Myocyte (in vitro differentiated cells): ENCODE measurements at regions not wholly inside any gene's neighbourhood (a gene's known extent, or its start where the extent isn't known, plus 50 kb on each side); places are given as distances from the start of the nearest gene placed in this dataset.
A peak's percentile ranks its signal among the peaks of the same experiment; 100 is the strongest.
"Not testable (repeated sequence)": the region's sequence is repeated elsewhere in the genome, so short reads cannot be mapped to it uniquely, and the experiment has no call there.

Source experiments
- DNase-seq: peaks from one replicate; pipeline ENCODE4 v3.0.0-alpha.2; 2012; ENCODE audit warnings: low read depth

GRCh38 chr13:27327633-27328032, 57.0 kb downstream of the RASL11A start:
- DNase-seq: no peak

- DNase-seq: no peak
Measured at GRCh38 chr13:27329210-27329609, 58.6 kb downstream of the RASL11A start.

GRCh38 chr13:27334774-27335435, 64.3 kb downstream of the RASL11A start:
- peak; percentile 69 for DNase-seq

- DNase-seq: no peak
Measured at GRCh38 chr13:27336014-27336673, 65.5 kb downstream of the RASL11A start.

GRCh38 chr13:27338207-27338606, 67.6 kb downstream of the RASL11A start:
- DNase-seq: no peak

- no peak for DNase-seq
Measured at GRCh38 chr13:27338816-27339215, 68.2 kb downstream of the RASL11A start.

GRCh38 chr13:27339299-27339698, 68.7 kb downstream of the RASL11A start:
- DNase-seq: no peak

- DNase-seq: no peak
Measured at GRCh38 chr13:27341616-27342015, 71.0 kb downstream of the RASL11A start.

GRCh38 chr13:27347211-27347772, 76.7 kb downstream of the RASL11A start:
- no peak for DNase-seq

- DNase-seq: no peak
Measured at GRCh38 chr13:27348461-27348860, 76.0 kb upstream of the GTF3A start.

- no peak for DNase-seq
Measured at GRCh38 chr13:27349458-27349857, 75.0 kb upstream of the GTF3A start.

GRCh38 chr13:27350825-27351224, 73.6 kb upstream of the GTF3A start:
- not testable (repeated sequence) for DNase-seq

- DNase-seq: no peak
Measured at GRCh38 chr13:27352698-27353097, 71.7 kb upstream of the GTF3A start.

- no peak for DNase-seq
Measured at GRCh38 chr13:27353166-27353583, 71.2 kb upstream of the GTF3A start.

GRCh38 chr13:27353708-27354107, 70.7 kb upstream of the GTF3A start:
- DNase-seq: no peak

GRCh38 chr13:27354379-27354778, 70.0 kb upstream of the GTF3A start:
- DNase-seq: peak; percentile 26

- no peak for DNase-seq
Measured at GRCh38 chr13:27355894-27356293, 68.5 kb upstream of the GTF3A start.

GRCh38 chr13:27358420-27358819, 66.0 kb upstream of the GTF3A start:
- no peak for DNase-seq

GRCh38 chr13:27359199-27359821, 65.1 kb upstream of the GTF3A start:
- DNase-seq: peak; percentile 62

GRCh38 chr13:27360562-27360961, 63.9 kb upstream of the GTF3A start:
- DNase-seq: no peak

GRCh38 chr13:27362064-27362751, 62.2 kb upstream of the GTF3A start:
- DNase-seq: peak; percentile 78

GRCh38 chr13:27363637-27364036, 60.8 kb upstream of the GTF3A start:
- DNase-seq: not testable (repeated sequence)
